Ovary (tissue), 7 donors: ENCODE measurements at regions not wholly inside any gene's neighbourhood (a gene's known extent, or its start where the extent isn't known, plus 50 kb on each side); places are given as distances from the start of the nearest gene placed in this dataset.

Experiments
- DNase-seq, 5 donors: peaks; one replicate each; pipeline ENCODE4 v3.0.0-alpha.2; 2019 to 2020
- H3K27ac ChIP-seq, 2 donors: fragments of 200-600 bp; one replicate each; pipeline versions ENCODE4 v1.5.1 to v1.8.0; 2019 to 2022
- H3K27me3 ChIP-seq: fragments of 200-600 bp; one replicate; pipeline ENCODE4 v1.8.0; 2022
- H3K36me3 ChIP-seq: fragments of 200-600 bp; sonication (generic); one replicate; pipeline ENCODE4 v1.5.1; 2019
- H3K4me1 ChIP-seq: one replicate; pipeline ENCODE4 v1.8.1; 2013; ENCODE audit warnings: mild to moderate bottlenecking, moderate library complexity; ENCODE audit not compliant: insufficient read depth
- H3K4me3 ChIP-seq: fragments of 200-600 bp; sonication (generic); one replicate; pipeline ENCODE4 v1.5.1; 2017
- H3K9me3 ChIP-seq, 2 donors: fragments of 200-600 bp in 1 of 2; sonication (generic) in 1 of 2; one replicate each; pipeline versions ENCODE4 v1.5.1 to v1.8.1; 2013 to 2019; ENCODE audit warnings: mild to moderate bottlenecking in 1 of 2, moderate library complexity in 1 of 2
- CTCF ChIP-seq, 3 donors: fragments of 450-650 bp in 2 of 3; fragments of 200-600 bp in 1 of 3; IDR thresholded peaks; one replicate each; pipeline versions ENCODE4 v1.5.1 to v1.8.0; 2016 to 2022; ENCODE audit warnings: antibody characterized with exemption in 3 of 3, mild to moderate bottlenecking in 1 of 3
- EP300 ChIP-seq: sonication (generic); formaldehyde crosslinking; IDR thresholded peaks from one replicate; pipeline ENCODE4 v1.6.1; 2017; ENCODE audit warnings: antibody characterized with exemption
- POLR2A ChIP-seq: fragments of 450-650 bp; IDR thresholded peaks from one replicate; pipeline ENCODE4 v1.6.1; 2017; ENCODE audit warnings: antibody characterized with exemption, mild to moderate bottlenecking, moderate library complexity
- whole genome bisulfite sequencing, 3 donors: extraction: QIAGEN DNeasy Blood & Tissue Kit in 1 of 3; methylation state at CpG; one replicate each; pipeline versions ENCODE4 v1.1.5 to v1.1.7; 2013 to 2017; 5-methylcytosine and 5-hydroxymethylcytosine counted together
- intact Hi-C, 4 donors: fragments of 100-400 bp; cut with DNase I; formaldehyde crosslinking; loops; one replicate each; pipeline versions ENCODE4 v1.11.0 to v1.15.1; 2022 to 2023
- donor health status: DM: no; HTN: no; CAD: no; lungs with moderate emphysema.
- donor health status: DM: no; HTN: no; CAD: no.
- donor health status: Bipolar disorder and iron deficiency.
- donor health status: DM: no; HTN: no; CAD: no.
- donor health status: DM: yes; HTN: yes; CAD: no.

GRCh38 chr4:107304699-107305286 is 268.7 kb upstream of the DKK2 start:
- Histone ChIP-seq H3K36me3 (no peaks in the 10 kb centered on the region), H3K4me1 (no peaks in the 10 kb centered on the region), H3K9me3 (no peaks in the 10 kb centered on the region), H3K27me3 (no peaks in the 10 kb centered on the region), H3K27ac (no peak overlapping the region), H3K4me3 (no peak overlapping the region)
- no peak for DNase-seq
- intact Hi-C loops = no loop called here
- TF ChIP-seq CTCF (IDR thresholded peaks at IDR 0.05) (no peak), POLR2A (no peak), EP300 (no peak)
- 39 to 41% (median 40%) methylated on average over 5 of the region's 5 CpGs for WGBS, 3 donors

DNA sequence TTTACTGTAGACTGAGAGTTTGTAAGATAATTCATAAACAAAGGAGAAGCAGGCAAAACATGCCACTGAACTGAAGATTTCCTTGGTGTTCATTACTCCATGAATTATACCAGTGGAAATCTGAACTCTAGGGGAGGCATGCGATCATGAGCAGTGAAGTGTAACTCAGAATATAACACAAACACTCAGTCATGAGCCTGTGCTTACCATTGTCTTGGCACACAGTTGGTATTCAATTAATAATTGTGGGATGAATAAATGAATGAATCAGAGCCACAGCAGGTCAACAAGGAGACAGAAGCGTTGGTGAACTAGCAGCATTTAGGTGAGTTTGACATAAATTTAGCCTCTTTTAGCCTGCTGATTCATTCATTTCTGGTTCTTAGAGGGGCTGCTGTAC is 263.5 kb upstream of the DKK2 start:
- TF ChIP-seq POLR2A = no peak
- no peak for TF ChIP-seq EP300
- TF ChIP-seq CTCF (IDR thresholded peaks at IDR 0.05) = no peak
- H3K27ac ChIP-seq = no peak overlapping the region
- H3K4me3 ChIP-seq = no peak overlapping the region
- H3K9me3 ChIP-seq = no peaks in the 10 kb centered on the region
- no peak for DNase-seq
- intact Hi-C loops = no loop called here
- 79 to 83% (median 81%) methylated on average over 2 of the region's 2 CpGs for WGBS, 3 donors
- no peaks in the 10 kb centered on the region for H3K27me3 ChIP-seq
- H3K36me3 ChIP-seq = no peaks in the 10 kb centered on the region
- no peaks in the 10 kb centered on the region for H3K4me1 ChIP-seq

GRCh38 chr4:107292979-107293378 is 256.9 kb upstream of the DKK2 start:
- no peak overlapping the region for H3K4me3 ChIP-seq
- no peaks in the 10 kb centered on the region for H3K9me3 ChIP-seq
- TF ChIP-seq POLR2A (no peak), EP300 (no peak), CTCF (IDR thresholded peaks at IDR 0.05) (no peak)
- DNase-seq = no peak
- no peaks in the 10 kb centered on the region for H3K4me1 ChIP-seq
- no peak overlapping the region for H3K27ac ChIP-seq
- H3K36me3 ChIP-seq = no peaks in the 10 kb centered on the region
- H3K27me3 ChIP-seq = no peaks in the 10 kb centered on the region
- intact Hi-C loops = no loop called here
- WGBS, 3 donors = 22 to 33% (median 26%) methylated on average over 4 of the region's 4 CpGs

- H3K36me3 ChIP-seq = no peaks in the 10 kb centered on the region
- DNase-seq = no peak
- H3K4me3 ChIP-seq = no peak overlapping the region
- H3K27me3 ChIP-seq = no peaks in the 10 kb centered on the region
- H3K9me3 ChIP-seq = no peaks in the 10 kb centered on the region
- TF ChIP-seq POLR2A = no peak
- no peak for TF ChIP-seq CTCF (IDR thresholded peaks at IDR 0.05)
- TF ChIP-seq EP300 = no peak
- no peak overlapping the region for H3K27ac ChIP-seq
- WGBS, 3 donors = 24 to 26% (median 24%) methylated on average over 4 of the region's 4 CpGs
- intact Hi-C loops = no loop called here
- H3K4me1 ChIP-seq = no peaks in the 10 kb centered on the region
Measured at GRCh38 chr4:107283587-107284559, 247.8 kb upstream of the DKK2 start.
